Left lung (tissue), 4 donors: ENCODE measurements at regions not wholly inside any gene's neighbourhood (a gene's known extent, or its start where the extent isn't known, plus 50 kb on each side); places are given as distances from the start of the nearest gene placed in this dataset.

ENCODE experiments used
- ATAC-seq: fragments of 200-7000 bp; cut with Tn5 transposase; one replicate; pipeline ENCODE4 v1.9.1; 2020; ENCODE audit warnings: moderate library complexity
- DNase-seq, 4 donors: peaks; one replicate each; pipeline ENCODE4 v3.0.0-alpha.2; 2013 to 2020
- H3K27ac ChIP-seq, 2 donors: fragments of 200-600 bp; sonication (generic) in 1 of 2; one replicate each; pipeline versions ENCODE4 v1.5.0 to v1.8.0; 2020 to 2021
- H3K27me3 ChIP-seq, 2 donors: fragments of 200-600 bp; sonication (generic) in 1 of 2; one replicate each; pipeline versions ENCODE4 v1.5.0 to v1.8.0; 2020 to 2021
- H3K36me3 ChIP-seq, 2 donors: fragments of 200-600 bp; sonication (generic) in 1 of 2; one replicate each; pipeline versions ENCODE4 v1.5.0 to v1.8.0; 2020 to 2021
- H3K4me1 ChIP-seq, 2 donors: fragments of 200-600 bp; one replicate each; pipeline ENCODE4 v1.8.0; 2021
- H3K4me3 ChIP-seq, 2 donors: fragments of 200-600 bp; sonication (generic) in 1 of 2; one replicate each; pipeline versions ENCODE4 v1.5.0 to v1.8.0; 2020 to 2021; ENCODE audit warnings: mild to moderate bottlenecking in 1 of 2
- H3K9me3 ChIP-seq, 2 donors: fragments of 200-600 bp; sonication (generic) in 1 of 2; one replicate each; pipeline versions ENCODE4 v1.5.0 to v1.8.0; 2020 to 2021
- intact Hi-C, 2 donors: fragments of 100-400 bp; cut with DNase I; formaldehyde crosslinking; loops; one replicate each; pipeline versions ENCODE4 v1.11.2 to v1.14.2; 2022
- TF ChIP-seq, protein P1 (sequence below), 2 donors: fragments of 200-600 bp; sonication (generic) in 1 of 2; IDR thresholded peaks; one replicate each; pipeline versions ENCODE4 v1.5.0 to v1.8.0; 2021; ENCODE audit warnings: antibody characterized with exemption in 2 of 2
- donor health status: DM: no; HTN: yes; CAD: no.
- donor health status: DM: no; HTN: no; CAD: no.

DNA sequence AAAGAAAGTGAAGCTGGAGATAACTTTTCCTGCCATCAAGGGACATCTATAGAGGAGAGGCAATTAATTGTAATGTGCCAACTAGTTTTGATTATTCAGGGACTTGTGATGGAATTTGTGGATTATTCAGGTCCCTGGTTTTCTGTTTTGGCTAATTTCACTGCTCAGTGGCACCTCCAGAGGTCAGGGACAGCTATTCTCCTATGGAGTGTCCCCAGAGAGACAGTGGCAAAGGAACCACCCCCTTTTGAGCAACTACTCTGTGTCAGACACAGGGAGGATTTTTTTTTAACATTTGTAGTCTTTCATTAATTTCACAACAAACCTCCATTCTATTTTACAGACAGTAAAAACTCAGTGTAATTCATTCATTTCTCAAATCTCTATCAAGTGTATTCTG, 206.0 kb upstream of the SPRED2 start:
- TF ChIP-seq, protein P1, sequence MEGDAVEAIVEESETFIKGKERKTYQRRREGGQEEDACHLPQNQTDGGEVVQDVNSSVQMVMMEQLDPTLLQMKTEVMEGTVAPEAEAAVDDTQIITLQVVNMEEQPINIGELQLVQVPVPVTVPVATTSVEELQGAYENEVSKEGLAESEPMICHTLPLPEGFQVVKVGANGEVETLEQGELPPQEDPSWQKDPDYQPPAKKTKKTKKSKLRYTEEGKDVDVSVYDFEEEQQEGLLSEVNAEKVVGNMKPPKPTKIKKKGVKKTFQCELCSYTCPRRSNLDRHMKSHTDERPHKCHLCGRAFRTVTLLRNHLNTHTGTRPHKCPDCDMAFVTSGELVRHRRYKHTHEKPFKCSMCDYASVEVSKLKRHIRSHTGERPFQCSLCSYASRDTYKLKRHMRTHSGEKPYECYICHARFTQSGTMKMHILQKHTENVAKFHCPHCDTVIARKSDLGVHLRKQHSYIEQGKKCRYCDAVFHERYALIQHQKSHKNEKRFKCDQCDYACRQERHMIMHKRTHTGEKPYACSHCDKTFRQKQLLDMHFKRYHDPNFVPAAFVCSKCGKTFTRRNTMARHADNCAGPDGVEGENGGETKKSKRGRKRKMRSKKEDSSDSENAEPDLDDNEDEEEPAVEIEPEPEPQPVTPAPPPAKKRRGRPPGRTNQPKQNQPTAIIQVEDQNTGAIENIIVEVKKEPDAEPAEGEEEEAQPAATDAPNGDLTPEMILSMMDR (IDR thresholded peaks at IDR 0.05) = no peak
- H3K27me3 ChIP-seq = peaks cover 0 to 20% of the 10 kb centered on the region in 2 donors
- H3K36me3 ChIP-seq = no peaks in the 10 kb centered on the region
- H3K4me1 ChIP-seq = no peaks in the 10 kb centered on the region
- no peak overlapping the region for H3K27ac ChIP-seq
- DNase-seq = no peak
- no peaks in the 10 kb centered on the region for H3K9me3 ChIP-seq
- ATAC-seq = no peak
- intact Hi-C loops = no loop called here
- H3K4me3 ChIP-seq = no peak overlapping the region

DNA sequence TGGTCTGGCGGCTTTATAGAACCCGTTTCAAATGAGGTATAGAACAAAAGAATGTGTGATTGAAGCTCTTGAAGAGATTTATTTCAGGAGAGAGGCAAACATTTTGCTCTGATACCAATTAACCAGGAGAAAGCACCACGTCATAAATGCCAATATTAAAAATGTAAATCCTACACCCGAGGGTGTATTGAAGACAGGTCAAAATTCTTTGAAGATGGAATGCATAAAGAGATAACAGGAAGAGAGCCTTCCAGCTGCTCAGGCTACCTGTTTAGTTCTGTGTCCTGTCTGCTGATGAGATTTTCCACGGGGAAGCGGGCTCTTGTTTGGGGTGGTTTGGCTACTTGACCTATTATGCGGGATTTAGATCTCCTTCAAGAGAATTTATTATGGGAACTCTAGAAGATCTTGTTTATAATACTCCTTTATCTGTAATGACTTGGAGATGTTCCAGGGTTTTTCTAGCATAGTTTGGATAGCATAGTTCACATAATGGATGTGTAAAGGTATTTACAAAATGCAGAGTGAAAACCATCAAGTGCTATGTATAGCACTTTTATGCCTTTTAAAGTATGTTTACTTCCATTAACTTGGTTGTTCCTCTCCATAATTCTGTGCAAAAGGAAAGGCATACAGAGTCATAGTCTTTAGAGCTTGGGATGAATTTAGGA, 204.5 kb upstream of the SPRED2 start:
- Histone ChIP-seq H3K27ac (no peak overlapping the region), H3K27me3 (peaks cover 0 to 20% of the 10 kb centered on the region in 2 donors), H3K9me3 (no peaks in the 10 kb centered on the region), H3K36me3 (no peaks in the 10 kb centered on the region), H3K4me3 (no peak overlapping the region), H3K4me1 (no peaks in the 10 kb centered on the region)
- TF ChIP-seq, protein P1 (IDR thresholded peaks at IDR 0.05) = no peak
- ATAC-seq (no peak), DNase-seq (no peak)
- intact Hi-C loops = no loop called here

DNA sequence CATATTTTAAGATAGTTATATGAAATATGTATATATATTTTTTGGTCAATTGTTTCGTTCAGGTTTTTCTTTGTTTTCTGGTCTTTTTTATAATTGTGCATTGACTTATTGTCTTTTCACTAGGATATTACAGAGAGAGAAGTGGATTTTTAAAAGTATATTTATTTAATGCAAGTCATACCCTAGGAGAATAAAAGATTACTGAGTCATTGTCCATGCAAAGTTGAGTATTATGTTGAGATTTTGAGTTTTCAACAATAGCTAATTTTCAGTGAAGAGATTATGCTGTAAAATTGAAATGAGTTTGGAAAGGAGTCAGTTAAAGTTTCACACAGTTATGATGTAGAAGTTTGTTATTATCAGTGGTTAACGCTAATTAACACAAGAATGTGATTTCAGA, 203.6 kb upstream of the SPRED2 start:
- Histone ChIP-seq H3K4me1 (no peaks in the 10 kb centered on the region), H3K27me3 (peaks cover 0 to 20% of the 10 kb centered on the region in 2 donors), H3K4me3 (no peak overlapping the region), H3K36me3 (no peaks in the 10 kb centered on the region), H3K9me3 (no peaks in the 10 kb centered on the region), H3K27ac (no peak overlapping the region)
- ATAC-seq (no peak), DNase-seq (no peak)
- TF ChIP-seq, protein P1 (IDR thresholded peaks at IDR 0.05) = no peak
- intact Hi-C loops = no loop called here

DNA sequence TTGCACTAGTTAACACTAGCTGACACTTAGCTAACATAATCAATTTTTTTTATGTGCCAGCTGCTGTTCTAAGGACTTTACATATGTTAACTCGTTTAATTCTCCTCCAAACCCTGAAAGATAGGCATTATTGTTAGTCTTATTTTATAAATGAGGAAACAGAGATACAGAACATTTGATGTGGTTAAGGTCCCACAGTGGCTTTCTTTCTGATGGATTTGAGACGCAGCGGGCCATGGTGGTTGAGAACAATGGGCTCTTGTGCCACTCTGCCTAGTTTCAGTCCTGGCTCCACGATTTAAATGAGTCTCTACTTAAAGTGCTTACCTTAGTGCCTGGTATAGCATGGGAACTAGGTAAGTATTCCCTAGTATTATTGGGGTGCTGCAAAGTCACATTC, 201.9 kb upstream of the SPRED2 start:
- TF ChIP-seq, protein P1 (IDR thresholded peaks at IDR 0.05) = no peak
- Histone ChIP-seq H3K4me1 (no peaks in the 10 kb centered on the region), H3K27me3 (peaks cover 0 to 9% of the 10 kb centered on the region in 2 donors), H3K4me3 (no peak overlapping the region), H3K9me3 (no peaks in the 10 kb centered on the region), H3K36me3 (no peaks in the 10 kb centered on the region), H3K27ac (no peak overlapping the region)
- intact Hi-C loops = no loop called here
- no peak for DNase-seq
- no peak for ATAC-seq

DNA sequence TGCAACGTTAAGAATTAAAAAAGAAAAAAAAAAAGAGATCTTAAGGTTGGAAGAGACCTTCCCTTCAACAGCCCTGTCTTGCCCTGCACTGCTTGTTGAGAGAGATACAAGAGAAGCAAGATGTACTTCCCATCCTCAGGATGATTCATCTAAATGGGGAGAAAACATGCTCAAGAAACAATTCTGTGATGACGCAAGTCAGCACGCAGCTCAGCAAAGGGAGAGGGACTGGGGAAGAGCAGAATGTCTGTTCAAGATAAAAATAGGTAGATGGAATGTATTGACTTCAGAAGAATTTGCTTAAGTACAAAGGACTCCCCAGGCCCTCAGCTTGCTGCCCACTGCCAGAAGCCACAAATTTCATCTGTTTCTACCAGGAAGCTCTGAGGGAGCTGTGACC, 198.2 kb upstream of the SPRED2 start:
- no peaks in the 10 kb centered on the region for H3K4me1 ChIP-seq
- TF ChIP-seq, protein P1 (IDR thresholded peaks at IDR 0.05) = no peak
- DNase-seq = no peak
- H3K36me3 ChIP-seq = no peaks in the 10 kb centered on the region
- intact Hi-C loops = no loop called here
- no peak overlapping the region for H3K4me3 ChIP-seq
- H3K27ac ChIP-seq = no peak overlapping the region
- ATAC-seq = peak; percentile 52
- H3K9me3 ChIP-seq = peaks cover 0 to 6% of the 10 kb centered on the region in 2 donors
- H3K27me3 ChIP-seq = no peaks in the 10 kb centered on the region
